ENCODE measurements at regions not wholly inside any gene's neighbourhood (a gene's known extent, or its start where the extent isn't known, plus 50 kb on each side); places are given as distances from the start of the nearest gene placed in this dataset.

GRCh38 chr12:86787419-86787818 is 531.2 kb upstream of the MGAT4C start:
- H3K36me3 ChIP-seq (ENCODE audit: control insufficient read depth in 2 of 2, insufficient read depth in 1 of 2, low read length in 2 of 2) = no peaks in the 10 kb centered on the region
- no peak for TF ChIP-seq OVOL3 (tag by site-specific recombination; IDR thresholded peaks at IDR 0.05)
- TF ChIP-seq ZNF747 (tag by site-specific recombination; IDR thresholded peaks at IDR 0.05) = no peak
- TF ChIP-seq ZBTB11 (tag by site-specific recombination; conservative IDR thresholded peaks at IDR 0.05; ENCODE audit: low read depth) = no peak
- TF ChIP-seq ZNF423 (tag by site-specific recombination; IDR thresholded peaks at IDR 0.05) = no peak
- TF ChIP-seq PATZ1 (tag by site-specific recombination; IDR thresholded peaks at IDR 0.05) = no peak
- TF ChIP-seq ZNF645 (tag by site-specific recombination; IDR thresholded peaks at IDR 0.05) = no peak
- TF ChIP-seq ZNF324 (tag by site-specific recombination; IDR thresholded peaks at IDR 0.05) = no peak
- no peak for TF ChIP-seq ZNF521 (tag by site-specific recombination; IDR thresholded peaks at IDR 0.05)
- no peak for TF ChIP-seq ZNF561 (tag by site-specific recombination; IDR thresholded peaks at IDR 0.05; ENCODE audit: borderline replicate concordance)
- no peak for TF ChIP-seq ZNF391 (tag by site-specific recombination; IDR thresholded peaks at IDR 0.05; ENCODE audit: borderline replicate concordance, low read depth)
- no peak for TF ChIP-seq SCRT2 (tag by site-specific recombination; IDR thresholded peaks at IDR 0.05)
- TF ChIP-seq ZNF449 (tag by site-specific recombination; IDR thresholded peaks at IDR 0.05) = no peak
- no peak for TF ChIP-seq ZSCAN23 (tag by site-specific recombination; IDR thresholded peaks at IDR 0.05)
- TF ChIP-seq AEBP2 (tag by site-specific recombination; IDR thresholded peaks at IDR 0.05; ENCODE audit: borderline replicate concordance) = no peak
- no peak for TF ChIP-seq SP3 (tag by site-specific recombination; IDR thresholded peaks at IDR 0.05)
- POLR2A ChIA-PET = no interaction called here
- no peak overlapping the region for H3K27ac ChIP-seq (ENCODE audit: extremely low read depth, low read depth, low read length)
- no peaks in the 10 kb centered on the region for H3K9me3 ChIP-seq (ENCODE audit: control insufficient read depth, insufficient read depth, low read depth, low read length)
- H3K4me3 ChIP-seq (ENCODE audit: low read depth, low read length) = no peak overlapping the region
- CTCF ChIA-PET = interaction anchor here (0.7 kb wide), 1 partner anchor 545 kb away, joined by 4 read pairs; no protein-coding TSS in a partner anchor
- no peaks in the 10 kb centered on the region for H3K4me1 ChIP-seq (ENCODE audit: control insufficient read depth, insufficient read depth, low read length)

GRCh38 chr12:86777325-86777724 is 521.1 kb upstream of the MGAT4C start:
- POLR2A ChIA-PET = no interaction called here
- no peak overlapping the region for H3K27ac ChIP-seq (ENCODE audit: extremely low read depth, low read depth, low read length)
- H3K9me3 ChIP-seq (ENCODE audit: control insufficient read depth, insufficient read depth, low read depth, low read length) = no peaks in the 10 kb centered on the region
- no peaks in the 10 kb centered on the region for H3K4me1 ChIP-seq (ENCODE audit: control insufficient read depth, insufficient read depth, low read length)
- H3K36me3 ChIP-seq (ENCODE audit: control insufficient read depth in 2 of 2, insufficient read depth in 1 of 2, low read length in 2 of 2) = no peaks in the 10 kb centered on the region
- CTCF ChIA-PET = no interaction called here
- no peak overlapping the region for H3K4me3 ChIP-seq (ENCODE audit: low read depth, low read length)
- TF ChIP-seq ZNF133 (tag by site-specific recombination; IDR thresholded peaks at IDR 0.05) (no peak), ZNF558 (tag by site-specific recombination; IDR thresholded peaks at IDR 0.05) (no peak), ZNF776 (tag by site-specific recombination; IDR thresholded peaks at IDR 0.05; ENCODE audit: borderline replicate concordance) (no peak), PRDM10 (tag by site-specific recombination; IDR thresholded peaks at IDR 0.05) (no peak), ZNF529 (tag by site-specific recombination; IDR thresholded peaks at IDR 0.05; ENCODE audit: insufficient replicate concordance) (no peak), SCRT2 (tag by site-specific recombination; IDR thresholded peaks at IDR 0.05) (no peak), ZNF664 (tag by site-specific recombination; IDR thresholded peaks at IDR 0.05) (no peak), ZNF792 (tag by site-specific recombination; IDR thresholded peaks at IDR 0.05) (no peak), YY2 (tag by site-specific recombination; IDR thresholded peaks at IDR 0.05) (no peak)
